HG03575 (cell line): ENCODE measurements at regions not wholly inside any gene's neighbourhood (a gene's known extent, or its start where the extent isn't known, plus 50 kb on each side); places are given as distances from the start of the nearest gene placed in this dataset.

Experiments used
- ATAC-seq: cut with Tn5 transposase; IDR thresholded peaks from one replicate; pipeline ENCODE4 v1.9.1; 2021; ENCODE audit not compliant: unreplicated experiment, insufficient number of reproducible peaks, low FRiP score; ENCODE audit errors: extremely low read depth

DNA sequence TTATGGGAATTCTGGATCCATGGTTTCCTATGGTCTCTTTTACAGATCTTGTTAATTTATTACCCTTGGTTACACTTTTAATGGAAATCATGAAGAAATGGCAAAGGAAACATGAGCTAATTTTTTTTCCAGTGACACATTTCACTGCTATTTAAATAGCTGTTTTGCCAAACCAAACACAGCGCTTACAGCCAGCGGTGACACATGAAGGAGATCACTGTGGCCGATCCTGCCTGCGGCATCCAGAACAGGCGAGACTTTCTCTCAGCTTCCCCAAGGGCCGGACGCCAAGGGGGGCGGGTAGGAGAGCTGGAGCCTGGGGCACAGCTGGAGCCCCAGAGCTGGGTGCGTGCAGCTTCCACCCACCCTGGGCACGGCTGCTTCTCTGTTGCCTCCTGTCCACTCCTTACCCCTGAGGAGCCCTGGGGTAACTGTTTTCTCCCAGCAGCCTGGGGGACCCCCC lies 81.4 kb upstream of the PKDCC start:
- ATAC-seq: no peak

DNA sequence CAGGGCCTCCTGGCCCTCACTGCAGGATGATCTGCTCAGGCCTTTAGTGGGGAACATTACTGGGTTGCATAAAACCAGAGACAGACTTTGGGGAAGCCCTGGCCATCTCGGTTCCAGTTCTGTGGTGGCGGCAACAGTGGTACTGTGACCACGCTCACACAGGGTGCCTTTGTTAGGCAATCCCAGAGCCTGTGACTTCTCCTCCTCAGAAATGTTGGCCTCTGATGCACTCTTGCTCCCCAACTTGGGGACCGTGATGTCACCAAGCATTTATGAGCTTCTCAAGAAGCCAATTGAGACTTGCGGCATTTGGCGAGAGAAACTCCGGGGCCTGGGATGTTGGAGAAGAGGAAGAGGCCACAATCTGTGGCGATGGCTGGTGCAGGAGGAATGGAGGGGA lies 80.9 kb upstream of the PKDCC start:
- ATAC-seq: no peak

GRCh38 chr2:41967476-41968181 lies 80.2 kb upstream of the PKDCC start:
- ATAC-seq: no peak

DNA sequence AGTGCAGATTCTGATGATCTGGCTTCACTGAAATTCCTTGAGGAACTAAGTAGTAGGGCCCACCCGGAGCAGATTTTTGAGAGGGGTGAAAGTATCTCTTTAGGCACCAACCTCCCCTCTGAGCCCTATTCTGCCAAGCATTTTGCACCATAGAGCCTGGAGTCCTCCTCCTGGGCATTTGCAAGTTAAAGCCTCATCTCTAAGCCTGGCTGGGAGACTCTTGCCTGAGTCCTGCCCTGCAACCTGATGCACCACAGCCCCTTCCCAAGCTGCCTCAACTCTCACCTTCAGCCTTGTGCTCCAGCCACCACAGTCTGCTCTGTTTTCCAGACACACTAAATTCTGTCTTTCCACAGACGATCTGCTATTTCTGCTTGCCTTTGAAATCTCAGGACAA lies 79.6 kb upstream of the PKDCC start:
- no peak for ATAC-seq

GRCh38 chr2:41970988-41971660 lies 76.7 kb upstream of the PKDCC start:
- ATAC-seq: no peak

DNA sequence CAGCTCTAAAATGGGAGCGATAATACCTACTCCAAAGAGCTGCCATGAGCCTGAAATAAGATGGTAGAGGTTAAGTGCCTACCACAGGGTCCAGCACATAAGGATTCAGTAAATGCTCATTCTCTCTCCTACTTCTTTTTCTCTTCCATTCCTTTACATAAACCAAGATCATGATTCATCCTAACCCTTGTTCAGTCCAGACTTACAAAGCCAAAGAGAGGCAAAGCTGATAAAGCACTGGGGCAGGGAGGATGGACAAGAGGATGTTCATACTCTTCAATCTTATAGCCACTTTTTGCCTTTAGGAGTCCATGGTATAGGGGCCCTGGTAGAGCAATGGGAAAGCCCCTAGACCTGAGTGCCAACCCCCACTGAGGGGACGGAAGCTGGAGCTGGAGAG lies 75.6 kb upstream of the PKDCC start:
- no peak for ATAC-seq

GRCh38 chr2:41972819-41973218 lies 75.0 kb upstream of the PKDCC start:
- no peak for ATAC-seq

GRCh38 chr2:41973871-41974270 lies 74.0 kb upstream of the PKDCC start:
- no peak for ATAC-seq

GRCh38 chr2:41981417-41981816 lies 66.4 kb upstream of the PKDCC start:
- ATAC-seq: no peak

DNA sequence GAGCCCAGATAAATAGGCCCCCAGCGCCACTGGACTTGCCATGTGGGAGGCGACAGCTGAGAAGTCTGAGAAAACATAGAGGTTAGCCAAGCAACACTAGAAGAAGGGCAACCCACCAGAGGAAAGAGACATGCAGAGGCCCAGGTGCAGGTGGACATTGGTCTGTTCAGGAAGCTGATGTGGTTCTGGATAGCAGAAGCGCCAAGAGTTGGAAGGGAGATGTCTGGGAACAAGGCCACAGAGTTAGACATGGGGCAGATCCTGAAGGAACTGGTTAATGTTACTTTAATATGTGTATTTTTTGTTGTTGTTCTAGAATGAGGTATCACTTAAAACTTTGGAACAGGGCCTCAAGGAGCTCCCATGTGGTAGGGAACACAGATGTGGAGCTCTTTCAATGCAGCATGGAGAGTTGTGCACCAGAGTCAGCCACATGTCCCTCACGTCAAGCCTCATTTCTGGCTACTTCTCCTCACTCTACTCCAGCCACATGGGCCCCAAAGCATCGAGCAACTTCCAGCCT lies 62.2 kb upstream of the PKDCC start:
- no peak for ATAC-seq

GRCh38 chr2:41989501-41990180 lies 58.2 kb upstream of the PKDCC start:
- no peak for ATAC-seq

- ATAC-seq: no peak
These were observed 57.6 kb upstream of the PKDCC start for GRCh38 chr2:41990245-41990644.

DNA sequence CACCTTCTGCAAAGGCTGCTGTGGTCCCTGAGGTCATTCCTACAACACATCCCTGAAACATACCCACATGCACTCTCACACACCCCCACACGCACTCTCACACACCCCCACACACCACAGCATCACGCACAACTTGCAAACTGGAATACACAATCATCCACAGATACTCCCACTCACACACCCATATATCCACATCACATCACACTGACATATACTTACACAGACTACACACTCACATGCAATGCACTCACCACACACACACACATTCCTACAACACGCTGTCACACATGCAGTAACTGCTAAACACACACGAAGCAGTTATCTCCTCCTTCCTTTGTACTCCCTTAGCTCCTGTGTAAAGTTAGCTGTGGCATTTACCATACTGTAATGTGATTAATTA lies 57.1 kb upstream of the PKDCC start:
- no peak for ATAC-seq

GRCh38 chr2:41992056-41992642 lies 55.7 kb upstream of the PKDCC start:
- no peak for ATAC-seq

GRCh38 chr2:41992671-41993434 lies 55.0 kb upstream of the PKDCC start:
- no peak for ATAC-seq

DNA sequence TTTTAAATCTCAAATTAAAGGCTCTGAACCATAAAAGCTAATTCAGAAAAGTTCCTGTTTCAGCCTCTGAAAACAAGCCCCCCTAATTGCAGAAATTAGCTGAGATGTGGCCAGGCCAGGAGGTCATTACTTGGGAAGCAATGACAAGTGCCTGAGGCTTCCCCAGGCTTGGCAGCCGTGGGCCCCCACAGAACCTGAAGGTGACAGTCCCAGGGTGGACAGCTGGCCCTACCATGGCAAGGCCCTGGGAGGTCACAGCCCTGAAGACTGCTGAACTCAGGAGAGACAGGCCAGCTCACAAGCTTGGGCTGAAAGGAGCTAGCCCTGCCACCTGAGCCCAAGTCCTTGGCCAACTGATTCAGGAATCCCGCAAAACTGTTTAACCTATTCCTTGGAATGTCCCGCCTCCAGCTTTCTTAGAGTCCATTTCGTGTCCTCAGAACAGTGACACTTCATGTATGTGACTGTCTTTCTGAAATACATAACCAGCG lies 54.3 kb upstream of the PKDCC start:
- ATAC-seq: no peak

DNA sequence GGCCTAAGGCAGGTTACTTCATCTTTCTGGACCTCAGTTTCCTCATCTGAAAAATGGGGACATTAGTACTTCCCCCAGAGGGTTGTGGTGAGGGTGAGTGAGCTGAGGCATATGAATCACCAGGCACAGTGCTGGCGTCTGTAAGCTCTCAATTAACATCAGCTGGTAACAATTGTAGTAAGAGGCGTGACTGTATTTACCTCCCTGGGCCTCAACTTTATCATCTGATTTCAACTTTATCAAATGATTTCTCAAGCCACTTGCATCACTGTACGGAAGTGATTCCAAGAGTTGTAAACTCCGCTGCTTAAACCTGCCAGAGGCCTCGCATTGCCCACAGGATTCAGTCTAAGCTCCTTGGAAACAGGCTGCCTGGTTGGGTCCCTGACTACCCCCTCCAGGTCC lies 53.6 kb upstream of the PKDCC start:
- ATAC-seq: no peak

GRCh38 chr2:41994661-41995060 lies 53.2 kb upstream of the PKDCC start:
- ATAC-seq: no peak

- no peak for ATAC-seq
These were observed 50.3 kb upstream of the PKDCC start for GRCh38 chr2:41997561-41997960.
